ENCODE measurements at regions not wholly inside any gene's neighbourhood (a gene's known extent, or its start where the extent isn't known, plus 50 kb on each side); places are given as distances from the start of the nearest gene placed in this dataset.
"Not testable (repeated sequence)": the region's sequence is repeated elsewhere in the genome, so short reads cannot be mapped to it uniquely, and the experiment has no call there.

- not testable (repeated sequence) for TF ChIP-seq CTCF (IDR thresholded peaks at IDR 0.05); EP300 (IDR thresholded peaks at IDR 0.05; ENCODE audit: low read depth)
These were observed 379.7 kb downstream of the TP53TG3F start for GRCh38 chr16:33839157-33839556.

Data from transverse colon (tissue), 3 donors.